HepG2 (cell line): ENCODE measurements at regions not wholly inside any gene's neighbourhood (a gene's known extent, or its start where the extent isn't known, plus 50 kb on each side); places are given as distances from the start of the nearest gene placed in this dataset.

Experiments used
- CHD2 ChIP-seq: IDR thresholded peaks from 2 replicates; pipeline ENCODE4 v1.6.1; 2011; ENCODE audit warnings: low read depth, low read length, improper control_type of control experiment
- CTCF ChIP-seq: sonication (generic); formaldehyde crosslinking; IDR thresholded peaks from 2 replicates; pipeline ENCODE4 v1.5.0; 2020; ENCODE audit warnings: mild to moderate bottlenecking, missing genetic modification reagents, moderate library complexity
- GABPA ChIP-seq, 2 experiments: IDR thresholded peaks; 2 replicates each; pipeline ENCODE4 v1.6.1; 2011 to 2016; ENCODE audit warnings: low read depth in 2 of 2, low read length in 1 of 2, missing biosample characterization in 1 of 2, missing genetic modification characterization in 1 of 2
- KDM5B ChIP-seq: sonication (generic); formaldehyde crosslinking; IDR thresholded peaks from 2 replicates; pipeline ENCODE4 v1.4.0; 2020; ENCODE audit warnings: missing genetic modification reagents, mild to moderate bottlenecking, borderline replicate concordance
- MIER2 ChIP-seq: IDR thresholded peaks from 2 replicates; pipeline ENCODE4 v1.6.1; 2016; ENCODE audit warnings: missing biosample characterization, missing genetic modification reagents
- TAF1 ChIP-seq: sonication (generic); formaldehyde crosslinking; IDR thresholded peaks from 2 replicates; pipeline ENCODE4 v1.4.0; 2020; ENCODE audit warnings: missing genetic modification reagents
- TRAFD1 ChIP-seq: sonication (generic); formaldehyde crosslinking; IDR thresholded peaks from 2 replicates; pipeline ENCODE4 v1.5.1; 2020; ENCODE audit warnings: missing genetic modification reagents, mild to moderate bottlenecking, borderline replicate concordance
- ZKSCAN1 ChIP-seq: fragments of 150-350 bp; IDR thresholded peaks from 2 replicates; pipeline ENCODE4 v1.6.1; 2014; ENCODE audit warnings: low read length
- ZNF343 ChIP-seq: sonication (generic); formaldehyde crosslinking; IDR thresholded peaks from 2 replicates; pipeline ENCODE4 v1.4.0; 2020; ENCODE audit warnings: mild to moderate bottlenecking, missing genetic modification reagents
- ZNF407 ChIP-seq: sonication (generic); formaldehyde crosslinking; IDR thresholded peaks from one replicate; pipeline ENCODE4 v1.5.1; 2020; ENCODE audit warnings: mild to moderate bottlenecking, missing genetic modification reagents; ENCODE audit errors: not compliant biosample characterization

- TF ChIP-seq TRAFD1 = no peak
- no peak for TF ChIP-seq KDM5B (CRISPR knock-in tag)
- TF ChIP-seq CHD2 = no peak
- TF ChIP-seq GABPA (IDR thresholded peaks at IDR 0.05; ENCODE audit: low read depth, low read length) = no peak
- TF ChIP-seq GABPA (CRISPR knock-in tag; IDR thresholded peaks at IDR 0.05; ENCODE audit: low read depth) = no peak
- TF ChIP-seq MIER2 (CRISPR knock-in tag) = no peak
- TF ChIP-seq TAF1 (CRISPR knock-in tag) = no peak
- no peak for TF ChIP-seq ZNF407
- no peak for TF ChIP-seq ZKSCAN1
- TF ChIP-seq ZNF343 (CRISPR knock-in tag) = no peak
- no peak for TF ChIP-seq CTCF (CRISPR knock-in tag)
Observed at GRCh38 chr1:194338241-194338948, 1152.0 kb upstream of the B3GALT2 start.
